SK-N-SH treated with all-trans-retinoic acid at 6 μM for 48 hours (cell line): ENCODE measurements at regions not wholly inside any gene's neighbourhood (a gene's known extent, or its start where the extent isn't known, plus 50 kb on each side); places are given as distances from the start of the nearest gene placed in this dataset.

Experiments
- ARNTL ChIP-seq: fragments of 450-650 bp; formaldehyde crosslinking; IDR thresholded peaks from 2 replicates; pipeline ENCODE4 v1.5.0; 2020; ENCODE audit warnings: low read depth, mild to moderate bottlenecking, moderate library complexity, borderline replicate concordance
- BACH2 ChIP-seq: fragments of 250-450 bp; sonication (Bioruptor Pico); IDR thresholded peaks from 2 replicates; pipeline ENCODE4 v1.9.0; 2021; ENCODE audit warnings: mild to moderate bottlenecking, borderline replicate concordance
- ISL1 ChIP-seq: fragments of 250-450 bp; sonication (Bioruptor Pico); IDR thresholded peaks from 2 replicates; pipeline ENCODE4 v2.1.2; 2022; ENCODE audit warnings: mild to moderate bottlenecking, moderate library complexity
- TCF4 ChIP-seq: fragments of 250-450 bp; sonication (Bioruptor Pico); IDR thresholded peaks from 2 replicates; pipeline ENCODE4 v1.8.0; 2021; ENCODE audit warnings: mild to moderate bottlenecking, moderate library complexity, borderline replicate concordance
- ZC3H10 ChIP-seq: fragments of 250-450 bp; sonication (Bioruptor Pico); IDR thresholded peaks from 2 replicates; pipeline ENCODE4 v1.5.1; 2021; ENCODE audit warnings: mild to moderate bottlenecking, moderate library complexity
- ZFP30 ChIP-seq: fragments of 450-650 bp; formaldehyde crosslinking; IDR thresholded peaks from 2 replicates; pipeline ENCODE4 v1.5.0; 2022; ENCODE audit warnings: mild to moderate bottlenecking, moderate library complexity
- ZNF8 ChIP-seq: fragments of 450-650 bp; formaldehyde crosslinking; IDR thresholded peaks from 2 replicates; pipeline ENCODE4 v1.5.0; 2020; ENCODE audit warnings: mild to moderate bottlenecking, moderate library complexity
- TF ChIP-seq, protein P1 (sequence below): fragments of 250-450 bp; sonication (Bioruptor Pico); IDR thresholded peaks from 2 replicates; pipeline ENCODE4 v1.8.0; 2020; ENCODE audit warnings: mild to moderate bottlenecking, moderate library complexity, borderline replicate concordance
- TF ChIP-seq, protein P2 (sequence below): fragments of 250-450 bp; sonication (Bioruptor Pico); IDR thresholded peaks from 2 replicates; pipeline ENCODE4 v1.5.1; 2020; ENCODE audit warnings: low read depth, mild to moderate bottlenecking, moderate library complexity

DNA sequence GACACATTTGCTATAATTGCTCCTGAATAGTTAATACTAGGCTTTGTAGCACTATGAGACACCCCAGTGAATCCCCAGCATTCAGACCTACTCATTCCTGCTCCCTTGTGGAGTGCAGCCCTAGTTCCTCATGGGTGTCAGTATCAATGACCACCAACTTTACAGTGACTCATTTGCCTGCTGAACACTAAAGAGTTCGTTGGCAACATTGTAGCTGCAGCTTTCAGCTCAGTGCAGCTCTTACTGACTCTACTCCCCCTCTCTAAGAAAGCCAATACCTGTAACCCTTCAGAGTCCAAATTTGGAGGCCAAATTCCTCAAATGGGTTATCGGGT is 127.1 kb upstream of the MTPN start:
- TF ChIP-seq ZFP30 (CRISPR knock-in tag) (no peak), ZC3H10 (CRISPR knock-in tag) (no peak), ARNTL (CRISPR knock-in tag) (no peak), TCF4 (no peak), ZNF8 (CRISPR knock-in tag) (no peak), ISL1 (CRISPR knock-in tag) (no peak), BACH2 (no peak)
- TF ChIP-seq, protein P1, sequence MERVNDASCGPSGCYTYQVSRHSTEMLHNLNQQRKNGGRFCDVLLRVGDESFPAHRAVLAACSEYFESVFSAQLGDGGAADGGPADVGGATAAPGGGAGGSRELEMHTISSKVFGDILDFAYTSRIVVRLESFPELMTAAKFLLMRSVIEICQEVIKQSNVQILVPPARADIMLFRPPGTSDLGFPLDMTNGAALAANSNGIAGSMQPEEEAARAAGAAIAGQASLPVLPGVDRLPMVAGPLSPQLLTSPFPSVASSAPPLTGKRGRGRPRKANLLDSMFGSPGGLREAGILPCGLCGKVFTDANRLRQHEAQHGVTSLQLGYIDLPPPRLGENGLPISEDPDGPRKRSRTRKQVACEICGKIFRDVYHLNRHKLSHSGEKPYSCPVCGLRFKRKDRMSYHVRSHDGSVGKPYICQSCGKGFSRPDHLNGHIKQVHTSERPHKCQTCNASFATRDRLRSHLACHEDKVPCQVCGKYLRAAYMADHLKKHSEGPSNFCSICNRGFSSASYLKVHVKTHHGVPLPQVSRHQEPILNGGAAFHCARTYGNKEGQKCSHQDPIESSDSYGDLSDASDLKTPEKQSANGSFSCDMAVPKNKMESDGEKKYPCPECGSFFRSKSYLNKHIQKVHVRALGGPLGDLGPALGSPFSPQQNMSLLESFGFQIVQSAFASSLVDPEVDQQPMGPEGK (CRISPR knock-in tag): no peak
- TF ChIP-seq, protein P2, sequence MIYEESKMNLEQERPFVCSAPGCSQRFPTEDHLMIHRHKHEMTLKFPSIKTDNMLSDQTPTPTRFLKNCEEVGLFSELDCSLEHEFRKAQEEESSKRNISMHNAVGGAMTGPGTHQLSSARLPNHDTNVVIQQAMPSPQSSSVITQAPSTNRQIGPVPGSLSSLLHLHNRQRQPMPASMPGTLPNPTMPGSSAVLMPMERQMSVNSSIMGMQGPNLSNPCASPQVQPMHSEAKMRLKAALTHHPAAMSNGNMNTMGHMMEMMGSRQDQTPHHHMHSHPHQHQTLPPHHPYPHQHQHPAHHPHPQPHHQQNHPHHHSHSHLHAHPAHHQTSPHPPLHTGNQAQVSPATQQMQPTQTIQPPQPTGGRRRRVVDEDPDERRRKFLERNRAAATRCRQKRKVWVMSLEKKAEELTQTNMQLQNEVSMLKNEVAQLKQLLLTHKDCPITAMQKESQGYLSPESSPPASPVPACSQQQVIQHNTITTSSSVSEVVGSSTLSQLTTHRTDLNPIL: no peak
